ENCODE measurements at regions not wholly inside any gene's neighbourhood (a gene's known extent, or its start where the extent isn't known, plus 50 kb on each side); places are given as distances from the start of the nearest gene placed in this dataset.

DNA sequence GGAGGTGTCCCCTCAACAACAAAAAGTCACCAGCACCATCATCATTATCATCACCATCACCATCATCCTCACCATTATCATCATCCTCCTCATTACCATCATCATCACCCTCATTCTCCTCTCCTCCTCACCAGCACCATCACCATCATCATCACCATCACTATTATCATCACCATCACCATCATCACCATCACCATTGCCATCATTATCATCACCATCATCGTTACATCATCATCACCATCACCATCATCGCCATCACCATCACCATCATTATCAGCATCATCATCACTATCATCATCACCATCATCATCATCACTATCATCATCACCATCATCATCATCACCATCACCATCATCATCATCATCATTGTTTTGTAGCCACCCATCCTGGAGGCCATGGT lies 212.6 kb downstream of the MN1 start:
- H3K27ac ChIP-seq: no peak overlapping the region
- intact Hi-C loops (cut with DNase I): no loop called here
- H3K4me1 ChIP-seq (replicated peaks in 1 of 2): no peaks in the 10 kb centered on the region
- no peaks in the 10 kb centered on the region for H3K36me3 ChIP-seq (replicated peaks in 1 of 2)
- DNase-seq: no peak
- 85 to 98% (median 94%) methylated on average over 2 of the region's 2 CpGs for WGBS, 4 donors
- H3K4me3 ChIP-seq: no peak overlapping the region
- H3K9me3 ChIP-seq (replicated peaks in 1 of 3): no peaks in the 10 kb centered on the region
- no peaks in the 10 kb centered on the region for H3K27me3 ChIP-seq
- TF ChIP-seq POLR2A (IDR thresholded peaks at IDR 0.05): no peak
- TF ChIP-seq, protein P1, sequence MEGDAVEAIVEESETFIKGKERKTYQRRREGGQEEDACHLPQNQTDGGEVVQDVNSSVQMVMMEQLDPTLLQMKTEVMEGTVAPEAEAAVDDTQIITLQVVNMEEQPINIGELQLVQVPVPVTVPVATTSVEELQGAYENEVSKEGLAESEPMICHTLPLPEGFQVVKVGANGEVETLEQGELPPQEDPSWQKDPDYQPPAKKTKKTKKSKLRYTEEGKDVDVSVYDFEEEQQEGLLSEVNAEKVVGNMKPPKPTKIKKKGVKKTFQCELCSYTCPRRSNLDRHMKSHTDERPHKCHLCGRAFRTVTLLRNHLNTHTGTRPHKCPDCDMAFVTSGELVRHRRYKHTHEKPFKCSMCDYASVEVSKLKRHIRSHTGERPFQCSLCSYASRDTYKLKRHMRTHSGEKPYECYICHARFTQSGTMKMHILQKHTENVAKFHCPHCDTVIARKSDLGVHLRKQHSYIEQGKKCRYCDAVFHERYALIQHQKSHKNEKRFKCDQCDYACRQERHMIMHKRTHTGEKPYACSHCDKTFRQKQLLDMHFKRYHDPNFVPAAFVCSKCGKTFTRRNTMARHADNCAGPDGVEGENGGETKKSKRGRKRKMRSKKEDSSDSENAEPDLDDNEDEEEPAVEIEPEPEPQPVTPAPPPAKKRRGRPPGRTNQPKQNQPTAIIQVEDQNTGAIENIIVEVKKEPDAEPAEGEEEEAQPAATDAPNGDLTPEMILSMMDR (IDR thresholded peaks at IDR 0.05): no peak

DNA sequence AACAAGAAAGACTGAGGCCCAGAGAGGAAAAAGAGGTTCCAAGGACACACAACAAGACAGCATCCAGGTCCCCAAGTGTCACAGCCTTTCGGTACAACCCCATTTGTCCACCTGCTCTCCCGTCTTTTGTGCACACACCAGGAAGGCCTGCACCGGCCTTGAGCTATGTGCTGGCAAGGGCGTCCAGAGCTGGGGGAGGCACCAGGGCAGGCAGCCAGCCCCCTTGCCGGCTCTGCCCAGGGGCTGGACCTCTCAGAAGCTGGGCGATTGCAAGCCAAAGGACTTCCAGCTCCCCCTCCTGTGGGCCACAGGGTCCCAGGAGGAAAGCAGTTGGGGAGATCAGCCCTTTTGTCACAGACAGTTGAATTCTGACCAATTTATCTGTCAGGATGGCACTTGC lies 210.5 kb downstream of the MN1 start:
- Histone ChIP-seq H3K4me3 (no peak overlapping the region), H3K9me3 (replicated peaks in 1 of 3) (no peaks in the 10 kb centered on the region), H3K4me1 (replicated peaks in 1 of 2) (no peaks in the 10 kb centered on the region), H3K27me3 (no peaks in the 10 kb centered on the region), H3K36me3 (replicated peaks in 1 of 2) (no peaks in the 10 kb centered on the region), H3K27ac (no peak overlapping the region)
- TF ChIP-seq POLR2A (IDR thresholded peaks at IDR 0.05): no peak
- TF ChIP-seq, protein P1 (IDR thresholded peaks at IDR 0.05): no peak
- DNase-seq: peak in 3 of 7 donors; percentile 19 to 25 (median 20)
- intact Hi-C loops (cut with DNase I): no loop called here
- 23 to 56% (median 44%) methylated on average over 5 to 6 of the region's 6 CpGs for WGBS, 4 donors

DNA sequence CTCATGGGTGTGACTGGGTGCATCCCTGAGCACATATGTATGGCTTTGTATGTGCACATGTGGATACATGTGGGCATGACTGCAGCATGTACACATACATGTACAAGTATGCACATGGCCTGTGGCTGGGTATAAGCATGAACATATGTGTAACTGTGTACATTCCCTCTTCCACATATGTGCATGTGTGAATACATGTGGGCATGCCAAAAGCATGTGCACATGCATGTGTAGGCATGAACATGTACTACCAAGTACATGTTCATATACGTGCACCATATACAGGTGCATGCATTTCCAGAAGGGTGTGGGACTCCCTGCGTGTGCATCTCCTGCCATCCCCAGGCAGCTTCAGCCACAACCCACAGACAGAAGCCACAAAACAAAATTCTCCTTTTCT lies 208.2 kb downstream of the MN1 start:
- no peak for TF ChIP-seq POLR2A (IDR thresholded peaks at IDR 0.05)
- TF ChIP-seq, protein P1 (IDR thresholded peaks at IDR 0.05): no peak
- WGBS, 4 donors: 66 to 77% (median 71%) methylated on average over 2 of the region's 2 CpGs

DNA sequence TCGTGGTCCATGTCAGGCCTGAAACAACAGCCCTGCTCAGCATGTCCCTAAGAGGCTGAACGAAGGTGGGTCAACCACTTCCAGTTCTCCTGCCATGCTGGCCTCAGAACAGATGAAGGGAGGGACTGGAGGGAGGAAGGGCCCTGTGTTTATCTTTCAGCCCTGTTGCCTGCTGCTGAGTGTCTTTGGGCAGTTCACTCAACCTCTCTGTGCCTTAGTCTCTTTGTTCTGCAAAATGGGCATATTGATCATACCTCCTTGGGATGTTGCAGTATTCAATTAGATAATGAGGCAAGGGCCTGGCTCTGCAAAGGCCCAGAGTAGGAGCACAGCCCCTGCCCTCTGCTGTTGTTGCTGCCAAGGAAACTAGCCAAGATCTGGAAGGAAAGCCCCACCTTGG lies 207.5 kb downstream of the MN1 start:
- no peak for TF ChIP-seq POLR2A (IDR thresholded peaks at IDR 0.05)
- TF ChIP-seq, protein P1 (IDR thresholded peaks at IDR 0.05): no peak
- Histone ChIP-seq H3K4me1 (replicated peaks in 1 of 2) (no peaks in the 10 kb centered on the region), H3K27ac (no peak overlapping the region), H3K9me3 (replicated peaks in 1 of 3) (no peaks in the 10 kb centered on the region), H3K27me3 (no peaks in the 10 kb centered on the region), H3K36me3 (replicated peaks in 1 of 2) (no peaks in the 10 kb centered on the region), H3K4me3 (no peak overlapping the region)
- intact Hi-C loops (cut with DNase I): no loop called here
- DNase-seq: no peak
- WGBS, 4 donors: 71 to 100% (median 79%) methylated on average over 2 of the region's 2 CpGs

More for the DNA sequence above, 208.2 kb downstream of the MN1 start:
- no peaks in the 10 kb centered on the region for H3K36me3 ChIP-seq (replicated peaks in 1 of 2)
- H3K4me3 ChIP-seq: no peak overlapping the region
- no peaks in the 10 kb centered on the region for H3K4me1 ChIP-seq (replicated peaks in 1 of 2)
- no peaks in the 10 kb centered on the region for H3K9me3 ChIP-seq (replicated peaks in 1 of 3)
- intact Hi-C loops (cut with DNase I): no loop called here
- DNase-seq: no peak
- no peak overlapping the region for H3K27ac ChIP-seq
- H3K27me3 ChIP-seq: no peaks in the 10 kb centered on the region

All from adrenal gland (tissue), 9 donors.